ENCODE measurements at regions not wholly inside any gene's neighbourhood (a gene's known extent, or its start where the extent isn't known, plus 50 kb on each side); places are given as distances from the start of the nearest gene placed in this dataset.

- H3K36me3 ChIP-seq = no peaks in the 10 kb centered on the region
- H3K27ac ChIP-seq (replicated peaks in 1 of 4) = no peak overlapping the region
- H3K27me3 ChIP-seq = no peaks in the 10 kb centered on the region
- H3K9me3 ChIP-seq = no peaks in the 10 kb centered on the region
- DNase-seq (ENCODE audit: extremely low spot score) = no peak
- TF ChIP-seq EP300 (IDR thresholded peaks at IDR 0.05) = no peak
- no peak for TF ChIP-seq POLR2A (IDR thresholded peaks at IDR 0.05; ENCODE audit: low read depth)
- TF ChIP-seq, protein P1, sequence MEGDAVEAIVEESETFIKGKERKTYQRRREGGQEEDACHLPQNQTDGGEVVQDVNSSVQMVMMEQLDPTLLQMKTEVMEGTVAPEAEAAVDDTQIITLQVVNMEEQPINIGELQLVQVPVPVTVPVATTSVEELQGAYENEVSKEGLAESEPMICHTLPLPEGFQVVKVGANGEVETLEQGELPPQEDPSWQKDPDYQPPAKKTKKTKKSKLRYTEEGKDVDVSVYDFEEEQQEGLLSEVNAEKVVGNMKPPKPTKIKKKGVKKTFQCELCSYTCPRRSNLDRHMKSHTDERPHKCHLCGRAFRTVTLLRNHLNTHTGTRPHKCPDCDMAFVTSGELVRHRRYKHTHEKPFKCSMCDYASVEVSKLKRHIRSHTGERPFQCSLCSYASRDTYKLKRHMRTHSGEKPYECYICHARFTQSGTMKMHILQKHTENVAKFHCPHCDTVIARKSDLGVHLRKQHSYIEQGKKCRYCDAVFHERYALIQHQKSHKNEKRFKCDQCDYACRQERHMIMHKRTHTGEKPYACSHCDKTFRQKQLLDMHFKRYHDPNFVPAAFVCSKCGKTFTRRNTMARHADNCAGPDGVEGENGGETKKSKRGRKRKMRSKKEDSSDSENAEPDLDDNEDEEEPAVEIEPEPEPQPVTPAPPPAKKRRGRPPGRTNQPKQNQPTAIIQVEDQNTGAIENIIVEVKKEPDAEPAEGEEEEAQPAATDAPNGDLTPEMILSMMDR (IDR thresholded peaks at IDR 0.05) = no peak
- no peak for TF ChIP-seq POLR2AphosphoS5 (IDR thresholded peaks at IDR 0.05)
- H3K4me3 ChIP-seq = no peak overlapping the region
- intact Hi-C loops (cut with DNase I) = no loop called here
- WGBS = 85% methylated on average over 4 of the region's 4 CpGs
- H3K4me1 ChIP-seq = no peaks in the 10 kb centered on the region
These were observed 882.4 kb downstream of the C4orf33 start for GRCh38 chr4:129978315-129978714.

GRCh38 chr4:129988957-129989356 lies 893.0 kb downstream of the C4orf33 start:
- no peak for TF ChIP-seq EP300 (IDR thresholded peaks at IDR 0.05)
- TF ChIP-seq POLR2A (IDR thresholded peaks at IDR 0.05; ENCODE audit: low read depth) = no peak
- TF ChIP-seq, protein P1 (IDR thresholded peaks at IDR 0.05) = no peak
- no peak for TF ChIP-seq POLR2AphosphoS5 (IDR thresholded peaks at IDR 0.05)
- intact Hi-C loops (cut with DNase I) = no loop called here
- no peak overlapping the region for H3K4me3 ChIP-seq
- H3K9me3 ChIP-seq = no peaks in the 10 kb centered on the region
- no peaks in the 10 kb centered on the region for H3K4me1 ChIP-seq
- DNase-seq (ENCODE audit: extremely low spot score) = no peak
- no peaks in the 10 kb centered on the region for H3K27me3 ChIP-seq
- no peak overlapping the region for H3K27ac ChIP-seq (replicated peaks in 1 of 4)
- H3K36me3 ChIP-seq = no peaks in the 10 kb centered on the region

DNA sequence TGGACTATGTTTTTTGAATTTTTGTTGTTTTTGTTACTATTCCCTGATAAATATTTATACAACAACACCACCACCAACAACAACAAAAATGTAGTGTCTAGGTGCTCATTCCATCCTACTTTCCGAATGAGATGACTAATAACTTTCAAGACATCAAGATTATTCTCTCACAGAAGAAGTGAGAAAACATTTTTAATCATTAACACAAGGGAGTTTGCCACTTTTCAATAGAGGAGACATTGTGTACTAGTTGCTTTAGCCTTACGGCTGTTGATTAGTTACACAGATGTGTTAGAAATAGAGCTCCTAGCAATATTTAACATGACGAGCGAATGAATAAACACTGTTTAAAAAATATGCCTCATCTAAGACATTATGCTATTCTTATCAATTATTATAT lies 898.8 kb downstream of the C4orf33 start:
- no peaks in the 10 kb centered on the region for H3K27me3 ChIP-seq
- H3K4me1 ChIP-seq = no peaks in the 10 kb centered on the region
- no peaks in the 10 kb centered on the region for H3K36me3 ChIP-seq
- no peak overlapping the region for H3K27ac ChIP-seq (replicated peaks in 1 of 4)
- intact Hi-C loops (cut with DNase I) = no loop called here
- no peak for DNase-seq (ENCODE audit: extremely low spot score)
- no peak overlapping the region for H3K4me3 ChIP-seq
- no peaks in the 10 kb centered on the region for H3K9me3 ChIP-seq
- WGBS = 73% methylated on average over 4 of the region's 4 CpGs
- no peak for TF ChIP-seq POLR2A (IDR thresholded peaks at IDR 0.05; ENCODE audit: low read depth)

DNA sequence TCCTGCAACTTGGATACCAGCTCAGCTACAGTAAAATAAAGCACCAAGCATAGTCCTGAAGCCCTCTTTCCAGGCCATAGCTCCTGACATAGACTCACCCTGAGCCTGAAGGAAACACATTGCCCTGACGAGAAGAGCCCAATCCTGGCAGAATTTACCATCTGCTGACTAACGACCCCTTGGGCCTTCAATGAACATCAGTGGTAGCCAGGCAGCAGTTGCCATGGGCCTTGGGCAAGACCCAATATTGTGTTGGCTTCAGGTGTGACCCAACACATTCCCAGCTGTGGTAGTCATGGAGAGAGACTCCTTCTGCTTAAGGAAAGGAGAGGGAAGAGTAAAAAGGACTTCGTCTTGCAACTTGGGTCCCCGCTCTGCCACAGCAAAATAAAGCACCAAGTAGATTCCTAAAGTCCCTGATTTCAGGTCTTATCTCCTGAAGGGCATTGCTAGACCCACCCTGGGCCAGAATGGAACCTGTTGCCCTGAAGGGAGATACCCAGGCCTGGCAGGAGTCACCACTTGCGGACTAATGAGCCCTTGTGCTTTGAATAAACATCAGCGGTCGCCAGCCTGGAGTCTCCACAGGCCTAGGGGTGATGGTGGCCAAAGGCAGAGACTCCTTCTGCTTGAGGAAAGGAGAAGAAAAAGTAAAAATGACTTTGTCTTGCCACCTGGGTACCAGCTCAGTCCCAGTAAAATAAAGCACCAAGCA lies 902.6 kb downstream of the C4orf33 start:
- WGBS = 91% methylated on average over 5 of the region's 7 CpGs
- no peaks in the 10 kb centered on the region for H3K27me3 ChIP-seq
- TF ChIP-seq POLR2AphosphoS5 (IDR thresholded peaks at IDR 0.05) (no peak), EP300 (IDR thresholded peaks at IDR 0.05) (no peak), POLR2A (IDR thresholded peaks at IDR 0.05; ENCODE audit: low read depth) (no peak)
- TF ChIP-seq, protein P1 (IDR thresholded peaks at IDR 0.05) = no peak
- H3K4me1 ChIP-seq = no peaks in the 10 kb centered on the region
- peaks cover 0 to 8% (median 3%) of the 10 kb centered on the region in 4 donors for H3K9me3 ChIP-seq
- H3K36me3 ChIP-seq = no peaks in the 10 kb centered on the region
- H3K4me3 ChIP-seq = no peak overlapping the region
- no peak for DNase-seq (ENCODE audit: extremely low spot score)
- intact Hi-C loops (cut with DNase I) = no loop called here
- H3K27ac ChIP-seq (replicated peaks in 1 of 4) = no peak overlapping the region

- intact Hi-C loops (cut with DNase I) = no loop called here
- Histone ChIP-seq H3K9me3 (peaks cover 0 to 8% (median 3%) of the 10 kb centered on the region in 4 donors), H3K27ac (replicated peaks in 1 of 4) (no peak overlapping the region), H3K27me3 (no peaks in the 10 kb centered on the region), H3K36me3 (no peaks in the 10 kb centered on the region), H3K4me3 (no peak overlapping the region), H3K4me1 (no peaks in the 10 kb centered on the region)
- TF ChIP-seq POLR2A (IDR thresholded peaks at IDR 0.05; ENCODE audit: low read depth) (no peak), EP300 (IDR thresholded peaks at IDR 0.05) (no peak), POLR2AphosphoS5 (IDR thresholded peaks at IDR 0.05) (no peak)
- TF ChIP-seq, protein P1 (IDR thresholded peaks at IDR 0.05) = no peak
- DNase-seq (ENCODE audit: extremely low spot score) = no peak
These were observed 903.2 kb downstream of the C4orf33 start for GRCh38 chr4:129999156-129999555.
